ENCODE measurements at regions not wholly inside any gene's neighbourhood (a gene's known extent, or its start where the extent isn't known, plus 50 kb on each side); places are given as distances from the start of the nearest gene placed in this dataset.
A peak's percentile ranks its signal among the peaks of the same experiment; 100 is the strongest.

GRCh38 chr7:27299861-27300260 is 57.3 kb downstream of the EVX1 start:
- DNase-seq (ENCODE audit: low read depth) = no peak

- peak; percentile 96 for DNase-seq (ENCODE audit: low read depth)
Observed at GRCh38 chr7:27300421-27300820, 57.8 kb downstream of the EVX1 start.

DNA sequence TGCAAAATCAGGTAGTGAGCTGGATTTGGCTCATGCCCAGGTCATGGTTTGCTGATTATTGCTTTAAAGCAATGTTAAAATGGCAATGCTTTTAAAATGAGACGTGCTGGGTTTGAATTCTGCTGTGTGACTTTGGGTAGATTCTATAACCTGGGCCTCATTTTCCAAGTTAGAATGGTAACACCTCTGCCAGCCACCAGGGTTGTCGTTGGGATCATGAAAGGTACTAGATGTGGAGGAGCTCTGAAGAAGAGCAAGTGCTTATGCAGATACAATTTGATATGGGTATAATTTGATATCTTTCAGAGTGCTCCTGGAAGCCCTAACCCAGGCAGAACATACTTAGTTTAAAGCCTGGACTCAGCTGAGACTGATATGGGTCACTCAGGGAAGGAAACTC is 60.0 kb downstream of the EVX1 start:
- DNase-seq (ENCODE audit: low read depth) = no peak

GRCh38 chr7:27303026-27303425 is 60.4 kb downstream of the EVX1 start:
- DNase-seq (ENCODE audit: low read depth) = no peak

- DNase-seq (ENCODE audit: low read depth) = no peak
Observed at GRCh38 chr7:27305854-27306253, 63.3 kb downstream of the EVX1 start.

- DNase-seq (ENCODE audit: low read depth) = no peak
Observed at GRCh38 chr7:27312820-27313219, 70.2 kb downstream of the EVX1 start.

GRCh38 chr7:27314111-27314510 is 71.5 kb downstream of the EVX1 start:
- DNase-seq (ENCODE audit: low read depth) = no peak

DNA sequence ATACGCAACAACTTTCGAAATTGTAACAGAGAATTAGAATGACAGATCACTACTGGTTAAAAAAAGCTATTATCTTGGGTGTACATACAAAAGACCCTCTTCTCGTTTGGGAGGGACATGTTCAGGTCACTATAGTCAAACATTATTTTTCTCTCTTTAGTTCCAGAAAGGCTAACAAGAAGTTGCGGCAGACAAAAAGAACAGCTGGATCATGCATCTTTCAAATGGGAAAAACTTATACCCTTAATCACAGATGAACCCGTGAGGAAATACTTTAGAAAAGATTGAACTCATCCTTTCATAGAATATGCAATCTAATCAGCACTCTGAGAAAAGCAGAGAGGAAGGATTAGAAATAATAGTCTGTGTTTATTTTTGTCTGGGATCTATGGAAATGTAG is 72.5 kb downstream of the EVX1 start:
- no peak for DNase-seq (ENCODE audit: low read depth)

DNA sequence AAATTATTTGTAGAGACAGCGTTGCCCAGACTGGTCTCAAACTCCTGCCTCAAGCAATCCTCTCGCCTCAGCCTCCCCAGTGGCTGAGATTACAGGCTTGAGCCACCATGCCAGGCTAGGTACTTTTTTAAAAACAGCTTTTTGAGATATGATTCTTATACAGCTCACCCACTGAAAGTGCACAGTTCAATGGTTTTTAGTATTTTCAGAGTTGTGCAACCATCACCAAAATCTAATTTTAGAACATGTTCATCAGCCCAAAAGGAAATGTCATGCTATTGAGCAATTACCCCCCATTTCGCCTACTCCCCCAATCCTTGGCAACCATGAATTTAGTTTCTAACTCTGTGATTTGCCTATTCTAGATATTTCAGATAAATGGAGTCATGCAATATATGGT is 73.7 kb downstream of the EVX1 start:
- DNase-seq (ENCODE audit: low read depth) = no peak

DNA sequence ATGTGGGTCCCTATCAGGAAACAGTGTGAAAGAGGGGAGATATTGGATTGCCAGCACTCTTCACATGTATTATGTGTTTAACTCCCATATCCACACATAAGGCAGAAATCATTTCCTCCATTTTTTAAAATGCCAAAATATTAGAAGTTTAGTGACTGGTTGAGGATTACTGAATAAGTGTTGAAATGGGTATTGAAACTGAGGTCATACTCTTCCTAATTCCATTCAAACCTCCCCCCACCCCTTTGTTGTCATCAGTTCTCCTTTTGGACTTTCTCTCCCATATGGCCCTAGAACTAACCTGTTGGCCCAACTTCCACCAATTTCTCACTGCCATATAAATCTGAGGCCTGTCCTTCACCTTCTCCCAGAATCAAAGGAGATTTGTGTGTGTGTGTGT is 81.6 kb downstream of the EVX1 start:
- no peak for DNase-seq (ENCODE audit: low read depth)

DNA sequence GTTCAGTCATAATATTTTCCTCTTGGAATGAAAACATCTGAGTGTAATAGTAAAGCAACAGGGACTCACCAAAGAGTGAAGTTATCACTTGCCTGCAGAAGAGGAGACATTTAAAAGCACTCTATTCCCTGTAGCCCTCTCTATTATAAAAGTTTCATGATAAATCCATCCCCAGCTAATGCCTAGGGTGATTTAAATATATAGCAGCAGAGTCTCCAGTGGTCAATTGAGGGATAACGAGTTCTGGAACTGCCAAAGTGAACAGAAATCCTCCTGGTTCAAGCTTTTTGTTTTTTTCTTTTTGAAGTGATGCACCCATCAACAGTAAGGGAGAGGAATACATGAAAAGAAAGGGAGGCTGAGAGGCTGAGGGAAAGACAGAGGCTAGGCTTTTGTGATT is 87.3 kb downstream of the EVX1 start:
- DNase-seq (ENCODE audit: low read depth) = no peak

DNA sequence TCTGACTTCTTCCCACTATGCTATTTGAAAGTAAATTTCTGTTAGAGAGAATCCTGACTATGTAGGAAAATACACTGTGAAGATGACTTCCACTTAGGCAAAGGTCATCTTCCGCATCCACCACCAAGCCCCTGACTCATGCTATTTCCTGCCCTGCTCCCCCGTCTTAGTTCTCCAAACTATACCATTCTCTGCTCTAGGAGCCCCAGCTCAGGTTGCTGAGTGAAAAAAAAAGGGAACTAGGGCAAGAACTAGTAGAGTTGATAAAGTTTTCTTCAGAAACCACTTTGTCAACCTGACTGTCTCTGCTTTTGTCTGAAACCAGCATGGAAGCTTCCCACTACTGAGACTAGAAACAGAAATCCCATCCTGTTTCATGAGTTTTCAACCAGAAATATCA is 96.9 kb downstream of the EVX1 start:
- DNase-seq (ENCODE audit: low read depth) = peak; percentile 93

DNA sequence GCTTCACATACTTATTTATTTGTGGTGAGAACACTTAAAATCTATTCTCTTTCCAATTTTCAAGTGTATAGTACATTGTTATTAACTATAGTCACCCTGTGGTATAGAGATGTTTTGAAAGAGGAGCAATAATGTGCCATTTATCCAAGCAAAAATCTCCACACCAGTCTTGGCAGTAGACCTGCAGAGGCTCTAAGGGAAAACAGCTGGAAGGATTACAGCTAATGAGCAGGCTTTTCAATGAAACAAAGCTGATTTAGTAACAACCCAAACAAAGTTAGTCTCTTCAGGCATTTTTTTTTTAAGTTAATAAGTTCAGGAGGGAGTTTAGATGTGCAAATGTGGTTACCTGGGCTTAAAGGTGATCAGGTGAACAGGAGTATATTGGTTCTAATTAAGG is 101.9 kb downstream of the EVX1 start:
- no peak for DNase-seq (ENCODE audit: low read depth)

DNA sequence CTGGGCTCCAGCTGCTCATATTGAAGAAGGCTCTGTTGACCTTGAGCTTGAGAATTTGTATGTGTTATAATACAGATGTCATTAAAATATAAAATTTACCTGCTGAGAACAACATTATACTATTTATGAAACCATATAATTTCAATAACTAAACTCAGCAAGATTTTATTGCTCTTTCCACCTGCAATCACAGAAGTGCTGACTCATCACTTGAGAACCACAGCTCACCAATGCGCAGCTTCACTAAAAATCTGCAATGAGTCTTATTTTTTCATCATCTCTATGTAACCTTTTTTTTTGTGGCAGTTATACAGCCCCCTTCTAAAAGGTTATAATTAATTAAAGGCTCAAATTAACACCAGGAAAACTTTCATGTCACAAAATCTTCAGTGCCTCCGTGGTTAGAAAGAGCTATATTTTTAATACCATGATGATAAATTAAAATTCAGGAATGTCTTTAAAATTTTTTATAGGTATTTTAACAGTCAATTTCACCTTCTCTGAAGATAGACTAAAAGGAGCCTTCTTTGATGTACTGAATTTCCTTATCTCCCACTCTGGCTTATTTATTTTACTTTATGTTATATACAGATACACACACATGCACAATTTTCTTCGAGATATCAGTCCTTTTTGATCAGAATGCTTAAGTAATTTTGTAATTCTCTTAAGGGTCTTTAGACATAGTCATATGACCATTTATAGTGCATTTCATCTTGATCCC is 102.7 kb downstream of the EVX1 start:
- DNase-seq (ENCODE audit: low read depth) = no peak

- DNase-seq (ENCODE audit: low read depth) = no peak
Observed at GRCh38 chr7:27345997-27346396, 103.4 kb downstream of the EVX1 start.

- peak; percentile 94 for DNase-seq (ENCODE audit: low read depth)
Observed at GRCh38 chr7:27346531-27347275, 104.1 kb downstream of the EVX1 start.

DNA sequence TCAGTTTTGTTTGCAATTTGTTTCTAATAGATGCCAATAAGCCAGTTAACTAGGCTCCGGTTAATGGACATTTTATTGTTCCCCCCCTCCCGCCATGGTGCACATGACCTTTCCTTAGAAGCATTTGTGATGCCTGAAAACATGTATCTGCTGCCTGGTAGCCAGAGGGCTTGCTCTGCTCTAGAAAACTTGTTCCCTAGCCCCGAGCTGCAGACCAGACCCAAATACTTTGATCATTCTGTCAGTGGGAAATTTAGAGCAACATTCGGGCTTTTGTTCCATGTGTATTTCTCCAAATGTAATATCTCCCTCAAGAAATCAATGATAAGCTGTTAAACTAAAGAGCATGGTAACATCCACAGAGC is 104.7 kb downstream of the EVX1 start:
- DNase-seq (ENCODE audit: low read depth) = no peak

- DNase-seq (ENCODE audit: low read depth) = no peak
Observed at GRCh38 chr7:27349621-27350020, 107.0 kb downstream of the EVX1 start.

GRCh38 chr7:27351137-27351536 is 108.5 kb downstream of the EVX1 start:
- no peak for DNase-seq (ENCODE audit: low read depth)

DNA sequence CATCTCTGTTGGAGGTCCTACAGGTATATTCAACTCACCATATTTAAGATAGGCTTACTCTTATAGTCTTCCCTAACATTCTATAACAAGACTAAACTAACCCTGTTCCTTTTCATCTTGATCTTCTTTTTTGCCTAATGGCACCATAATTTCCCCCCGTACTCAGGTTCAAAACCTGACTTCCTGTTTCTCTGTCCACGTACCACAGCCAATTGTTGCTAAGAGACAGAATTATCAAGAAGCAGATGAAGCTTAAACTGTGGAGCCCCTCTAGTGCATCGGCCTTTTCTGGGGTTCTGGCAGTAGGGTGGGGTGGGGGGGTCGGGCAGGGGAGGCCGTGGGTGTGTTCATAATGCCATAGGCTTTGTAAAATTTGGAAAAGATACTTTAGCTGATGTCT is 109.2 kb downstream of the EVX1 start:
- no peak for DNase-seq (ENCODE audit: low read depth)

DNA sequence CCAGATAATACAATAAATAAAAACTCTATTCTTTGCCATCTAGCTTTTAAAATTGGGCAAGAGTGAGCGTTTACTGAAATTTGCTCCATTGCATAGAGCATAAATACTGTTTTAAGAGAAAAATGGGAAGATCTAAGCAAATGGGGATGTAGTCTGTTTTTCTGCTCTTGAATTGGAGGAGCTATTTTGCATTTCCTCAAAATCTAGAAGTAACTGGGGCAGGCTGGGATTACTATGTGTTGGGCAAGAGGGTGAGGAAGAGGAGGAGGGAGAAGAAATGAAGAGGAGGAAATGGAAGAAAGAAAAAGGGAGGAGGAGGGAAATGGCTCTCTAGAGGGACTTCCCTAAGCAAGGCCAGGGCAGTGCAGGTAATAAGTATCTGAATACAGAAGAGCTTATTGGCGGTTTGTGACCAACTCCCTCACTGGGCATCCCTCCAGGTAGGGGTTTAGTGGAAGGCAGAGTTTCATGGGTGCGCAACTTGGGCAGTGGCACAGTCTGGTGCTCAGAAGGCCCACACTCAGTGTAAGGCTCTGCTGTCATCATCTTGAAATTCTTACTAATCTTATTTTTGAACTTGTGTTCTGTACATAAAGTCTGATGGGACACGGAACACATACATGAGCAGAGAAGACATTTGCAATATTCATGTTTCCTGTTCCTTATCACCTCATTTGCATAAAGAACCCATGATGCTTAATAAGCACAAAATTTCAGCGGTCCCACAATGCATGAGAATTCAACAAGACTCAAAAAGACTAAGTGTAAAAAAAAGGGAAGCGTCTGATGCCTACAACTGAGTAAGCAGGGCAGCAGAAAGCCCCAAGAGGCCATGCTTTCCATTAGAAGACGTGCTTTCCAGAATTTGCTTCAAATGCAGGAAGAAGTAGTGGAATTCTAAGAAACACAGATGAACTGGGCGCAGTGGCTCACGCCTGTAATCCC is 116.9 kb downstream of the EVX1 start:
- DNase-seq (ENCODE audit: low read depth) = no peak

GRCh38 chr7:27361522-27361921 is 118.9 kb downstream of the EVX1 start:
- no peak for DNase-seq (ENCODE audit: low read depth)

Data from HT1080 (cell line).